ENCODE measurements at regions not wholly inside any gene's neighbourhood (a gene's known extent, or its start where the extent isn't known, plus 50 kb on each side); places are given as distances from the start of the nearest gene placed in this dataset.

DNA sequence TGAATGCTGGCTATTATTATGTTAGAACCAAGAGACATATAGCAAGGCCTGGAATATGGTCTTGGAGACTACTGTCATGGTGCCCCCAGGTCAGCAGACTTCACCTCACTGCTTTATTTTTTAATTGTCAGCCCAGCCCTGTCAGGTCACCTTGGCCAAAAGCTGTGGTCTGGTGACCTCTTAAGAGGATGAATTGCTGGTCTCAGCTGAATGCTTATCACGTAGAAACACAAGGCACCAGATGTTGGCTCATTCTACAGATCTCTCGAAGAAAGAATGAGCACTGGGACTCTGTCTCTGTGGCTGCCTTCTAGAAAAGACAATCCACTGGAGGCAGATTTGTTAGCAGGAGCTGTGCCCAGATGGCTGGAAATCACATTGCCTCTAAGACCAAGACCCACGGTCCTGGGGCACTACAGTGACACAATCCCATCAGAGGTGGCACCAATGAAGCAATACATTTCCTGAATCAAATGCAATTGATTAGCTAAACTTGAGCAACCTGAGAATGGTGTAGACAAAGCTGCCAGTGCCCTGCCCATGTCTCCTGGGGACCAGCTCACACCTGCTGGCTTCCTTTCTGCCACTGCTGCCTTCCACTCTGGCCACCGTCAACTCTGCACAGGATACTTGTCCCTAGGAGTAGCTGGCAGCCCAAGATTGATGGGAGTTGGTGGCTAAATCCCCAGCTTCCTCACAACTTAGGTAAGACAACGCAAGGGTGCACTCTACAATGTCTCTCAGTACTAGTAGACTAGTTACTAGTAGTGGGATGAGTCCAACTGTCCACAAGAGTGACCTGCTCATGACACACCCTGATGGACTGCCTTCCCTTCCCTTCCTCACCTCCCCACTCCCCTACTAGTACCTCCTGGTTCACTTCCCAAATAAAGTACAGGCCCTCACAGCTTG is 384.9 kb upstream of the PROK2 start:
- no peak overlapping the region for H3K27ac ChIP-seq (ENCODE audit: low read depth, low read length, poor library complexity, severe bottlenecking)
- intact Hi-C loops (cut with micrococcal nuclease; ENCODE audit: unreplicated experiment) = no loop called here
- no peak overlapping the region for H3K4me3 ChIP-seq (ENCODE audit: low read depth, low read length, poor library complexity, severe bottlenecking)
- ChIA-PET CTCF (no interaction called here), POLR2A (ENCODE audit: low non-redundant PET) (no interaction called here)
- no TSS peak for BruUV-seq (replicated peaks)
- no peaks in the 10 kb centered on the region for H3K27me3 ChIP-seq (replicated peaks; ENCODE audit: insufficient read depth, low read depth, low read length, poor library complexity)
- no peaks in the 10 kb centered on the region for H3K4me1 ChIP-seq (ENCODE audit: insufficient read depth, low read length, poor library complexity, severe bottlenecking)
- DNase-seq (ENCODE audit: low spot score) = no peak
- H3K36me3 ChIP-seq (ENCODE audit: insufficient read depth, low read length, poor library complexity, severe bottlenecking) = no peaks in the 10 kb centered on the region
- H3K9me3 ChIP-seq (ENCODE audit: low read depth, low read length, poor library complexity, severe bottlenecking) = no peaks in the 10 kb centered on the region
- TF ChIP-seq, protein P1, sequence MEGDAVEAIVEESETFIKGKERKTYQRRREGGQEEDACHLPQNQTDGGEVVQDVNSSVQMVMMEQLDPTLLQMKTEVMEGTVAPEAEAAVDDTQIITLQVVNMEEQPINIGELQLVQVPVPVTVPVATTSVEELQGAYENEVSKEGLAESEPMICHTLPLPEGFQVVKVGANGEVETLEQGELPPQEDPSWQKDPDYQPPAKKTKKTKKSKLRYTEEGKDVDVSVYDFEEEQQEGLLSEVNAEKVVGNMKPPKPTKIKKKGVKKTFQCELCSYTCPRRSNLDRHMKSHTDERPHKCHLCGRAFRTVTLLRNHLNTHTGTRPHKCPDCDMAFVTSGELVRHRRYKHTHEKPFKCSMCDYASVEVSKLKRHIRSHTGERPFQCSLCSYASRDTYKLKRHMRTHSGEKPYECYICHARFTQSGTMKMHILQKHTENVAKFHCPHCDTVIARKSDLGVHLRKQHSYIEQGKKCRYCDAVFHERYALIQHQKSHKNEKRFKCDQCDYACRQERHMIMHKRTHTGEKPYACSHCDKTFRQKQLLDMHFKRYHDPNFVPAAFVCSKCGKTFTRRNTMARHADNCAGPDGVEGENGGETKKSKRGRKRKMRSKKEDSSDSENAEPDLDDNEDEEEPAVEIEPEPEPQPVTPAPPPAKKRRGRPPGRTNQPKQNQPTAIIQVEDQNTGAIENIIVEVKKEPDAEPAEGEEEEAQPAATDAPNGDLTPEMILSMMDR (conservative IDR thresholded peaks at IDR 0.05; ENCODE audit: low read depth, low read length) = no peak
- no peak for TF ChIP-seq EZH2 (IDR thresholded peaks at IDR 0.05; ENCODE audit: borderline replicate concordance, low read depth, low read length, poor library complexity, severe bottlenecking)

DNA sequence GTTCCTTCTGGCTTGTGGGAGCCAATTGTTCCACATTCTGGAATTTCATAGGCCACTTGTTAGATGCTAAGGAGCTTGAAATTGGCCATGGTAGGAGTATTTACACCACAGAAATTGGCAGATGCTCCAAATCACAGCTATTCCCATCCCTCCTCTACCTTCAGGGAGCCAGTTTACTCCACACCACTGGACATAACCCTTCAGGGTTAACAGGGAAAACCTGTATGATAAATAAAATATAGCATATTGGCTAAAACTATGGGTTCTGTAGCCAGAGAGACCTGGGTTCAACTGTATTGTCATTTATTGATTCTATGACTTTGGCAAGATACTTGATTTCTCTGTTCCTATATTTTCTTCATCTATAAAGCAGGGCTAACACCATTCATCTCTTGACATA is 384.2 kb upstream of the PROK2 start:
- ChIA-PET POLR2A (ENCODE audit: low non-redundant PET) (no interaction called here), CTCF (no interaction called here)
- Histone ChIP-seq H3K9me3 (ENCODE audit: low read depth, low read length, poor library complexity, severe bottlenecking) (no peaks in the 10 kb centered on the region), H3K4me1 (ENCODE audit: insufficient read depth, low read length, poor library complexity, severe bottlenecking) (no peaks in the 10 kb centered on the region), H3K36me3 (ENCODE audit: insufficient read depth, low read length, poor library complexity, severe bottlenecking) (no peaks in the 10 kb centered on the region), H3K27ac (ENCODE audit: low read depth, low read length, poor library complexity, severe bottlenecking) (no peak overlapping the region), H3K4me3 (ENCODE audit: low read depth, low read length, poor library complexity, severe bottlenecking) (no peak overlapping the region), H3K27me3 (replicated peaks; ENCODE audit: insufficient read depth, low read depth, low read length, poor library complexity) (no peaks in the 10 kb centered on the region)
- no peak for DNase-seq (ENCODE audit: low spot score)
- TF ChIP-seq, protein P1 (conservative IDR thresholded peaks at IDR 0.05; ENCODE audit: low read depth, low read length) = no peak
- no peak for TF ChIP-seq EZH2 (IDR thresholded peaks at IDR 0.05; ENCODE audit: borderline replicate concordance, low read depth, low read length, poor library complexity, severe bottlenecking)
- intact Hi-C loops (cut with micrococcal nuclease; ENCODE audit: unreplicated experiment) = no loop called here
- BruUV-seq (replicated peaks) = no TSS peak

DNA sequence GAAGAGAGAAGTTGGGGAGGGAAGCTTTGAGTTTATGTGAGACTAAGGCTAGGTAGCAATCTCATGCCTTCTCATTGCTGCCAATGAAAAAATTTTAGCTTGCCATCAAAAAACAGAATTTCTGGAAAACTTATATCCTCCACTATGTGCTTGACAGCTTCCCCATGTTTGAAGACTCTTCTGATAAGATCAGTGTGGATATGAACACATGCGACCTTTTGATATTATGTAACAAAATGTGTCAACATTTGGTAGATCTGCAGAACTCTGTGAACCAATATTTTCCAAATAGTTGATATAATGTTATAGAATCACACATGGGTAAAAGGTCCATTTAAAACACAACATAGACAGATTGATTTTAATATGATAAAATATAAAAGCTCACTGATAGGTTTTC is 380.9 kb upstream of the PROK2 start:
- no TSS peak for BruUV-seq (replicated peaks)
- Histone ChIP-seq H3K27ac (ENCODE audit: low read depth, low read length, poor library complexity, severe bottlenecking) (no peak overlapping the region), H3K27me3 (replicated peaks; ENCODE audit: insufficient read depth, low read depth, low read length, poor library complexity) (no peaks in the 10 kb centered on the region), H3K9me3 (ENCODE audit: low read depth, low read length, poor library complexity, severe bottlenecking) (no peaks in the 10 kb centered on the region), H3K36me3 (ENCODE audit: insufficient read depth, low read length, poor library complexity, severe bottlenecking) (no peaks in the 10 kb centered on the region), H3K4me1 (ENCODE audit: insufficient read depth, low read length, poor library complexity, severe bottlenecking) (no peaks in the 10 kb centered on the region), H3K4me3 (ENCODE audit: low read depth, low read length, poor library complexity, severe bottlenecking) (no peak overlapping the region)
- intact Hi-C loops (cut with micrococcal nuclease; ENCODE audit: unreplicated experiment) = no loop called here
- DNase-seq (ENCODE audit: low spot score) = no peak
- CTCF ChIA-PET = no interaction called here
- POLR2A ChIA-PET (ENCODE audit: low non-redundant PET) = no interaction called here
- TF ChIP-seq EZH2 (IDR thresholded peaks at IDR 0.05; ENCODE audit: borderline replicate concordance, low read depth, low read length, poor library complexity, severe bottlenecking) = no peak
- TF ChIP-seq, protein P1 (conservative IDR thresholded peaks at IDR 0.05; ENCODE audit: low read depth, low read length) = no peak
